ENCODE measurements at regions not wholly inside any gene's neighbourhood (a gene's known extent, or its start where the extent isn't known, plus 50 kb on each side); places are given as distances from the start of the nearest gene placed in this dataset.

- WGBS (ENCODE audit: low lambda C conversion rate), result 0% methylated on average over 3 of the region's 3 CpGs
Observed at GRCh38 chr11:79971255-79971654, 530.4 kb upstream of the TENM4 start.

GRCh38 chr11:79966592-79966991 lies 525.8 kb upstream of the TENM4 start:
- H4K20me1 ChIP-seq (ENCODE audit: insufficient read depth, low read length), result no peaks in the 10 kb centered on the region
- H3K9me3 ChIP-seq (ENCODE audit: low read length), result no peaks in the 10 kb centered on the region
- in situ Hi-C loops (cut with HindIII; ENCODE audit: extremely low pct_ligation_motif_present, low pct_unique_long_range_greater_than_20kb), result no loop called here
- intact Hi-C loops (cut with micrococcal nuclease; ENCODE audit: unreplicated experiment), result no loop called here
- FAIRE-seq (no peak), ATAC-seq (no peak), DNase-seq (ENCODE audit: low spot score) (no peak)
- no peaks in the 10 kb centered on the region for H3K79me2 ChIP-seq (ENCODE audit: insufficient read depth, low read length)
- no peaks in the 10 kb centered on the region for H3K4me1 ChIP-seq (ENCODE audit: insufficient read depth, low read length)
- ChIA-PET POLR2A (no interaction called here), CTCF (ENCODE audit: low intra/inter-chr PET ratio, low total read pairs) (no interaction called here)
- no peak overlapping the region for H3K4me2 ChIP-seq (ENCODE audit: low read depth, low read length)
- H3K27ac ChIP-seq (ENCODE audit: extremely low read length, insufficient read depth, low read length), result no peak overlapping the region
- 8% methylated on average over 1 of the region's 1 CpG for WGBS (ENCODE audit: low lambda C conversion rate)
- H3K36me3 ChIP-seq (replicated peaks in 1 of 2; ENCODE audit: control insufficient read depth in 1 of 2, insufficient read depth in 2 of 2, low read length in 2 of 2), result no peaks in the 10 kb centered on the region
- no peak for TF ChIP-seq ZKSCAN5 (CRISPR knock-in tag; IDR thresholded peaks at IDR 0.05)
- no peak for TF ChIP-seq ZNF737 (CRISPR knock-in tag; IDR thresholded peaks at IDR 0.05; ENCODE audit: borderline replicate concordance)
- no peaks in the 10 kb centered on the region for H3K27me3 ChIP-seq (ENCODE audit: control insufficient read depth in 1 of 2, insufficient read depth in 2 of 2, low read length in 2 of 2)
- H3K9ac ChIP-seq (ENCODE audit: insufficient read depth, low read depth, low read length), result no peak overlapping the region
- H3K4me3 ChIP-seq (replicated peaks in 1 of 3; ENCODE audit: insufficient read depth in 1 of 3, low read depth in 2 of 3, low read length in 3 of 3), result no peak overlapping the region
- no TSS peak for BruUV-seq (replicated peaks)
- H2AFZ ChIP-seq (ENCODE audit: low read length), result no peak overlapping the region

More at GRCh38 chr11:79971255-79971654, 530.4 kb upstream of the TENM4 start:
- Histone ChIP-seq H2AFZ (ENCODE audit: low read length) (no peak overlapping the region), H3K36me3 (replicated peaks in 1 of 2; ENCODE audit: control insufficient read depth in 1 of 2, insufficient read depth in 2 of 2, low read length in 2 of 2) (no peaks in the 10 kb centered on the region), H3K4me1 (ENCODE audit: insufficient read depth, low read length) (no peaks in the 10 kb centered on the region), H3K9me3 (ENCODE audit: low read length) (no peaks in the 10 kb centered on the region), H3K4me2 (ENCODE audit: low read depth, low read length) (no peak overlapping the region), H3K79me2 (ENCODE audit: insufficient read depth, low read length) (no peaks in the 10 kb centered on the region), H3K27ac (ENCODE audit: extremely low read length, insufficient read depth, low read length) (no peak overlapping the region), H3K4me3 (replicated peaks in 1 of 3; ENCODE audit: insufficient read depth in 1 of 3, low read depth in 2 of 3, low read length in 3 of 3) (no peak overlapping the region), H3K9ac (ENCODE audit: insufficient read depth, low read depth, low read length) (no peak overlapping the region), H4K20me1 (ENCODE audit: insufficient read depth, low read length) (no peaks in the 10 kb centered on the region), H3K27me3 (ENCODE audit: control insufficient read depth in 1 of 2, insufficient read depth in 2 of 2, low read length in 2 of 2) (no peaks in the 10 kb centered on the region)
- FAIRE-seq (no peak), DNase-seq (ENCODE audit: low spot score) (no peak), ATAC-seq (no peak)
- in situ Hi-C loops (cut with HindIII; ENCODE audit: extremely low pct_ligation_motif_present, low pct_unique_long_range_greater_than_20kb), result no loop called here
- CTCF ChIA-PET (ENCODE audit: low intra/inter-chr PET ratio, low total read pairs), result no interaction called here
- POLR2A ChIA-PET, result no interaction called here
- intact Hi-C loops (cut with micrococcal nuclease; ENCODE audit: unreplicated experiment), result no loop called here
- no TSS peak for BruUV-seq (replicated peaks)
- TF ChIP-seq KDM2A (CRISPR knock-in tag; IDR thresholded peaks at IDR 0.05; ENCODE audit: borderline replicate concordance, low read depth), result no peak
- TF ChIP-seq CREB1 (IDR thresholded peaks at IDR 0.05), result peak; percentile 56
- no peak for TF ChIP-seq CREB1 (CRISPR knock-in tag; IDR thresholded peaks at IDR 0.05)
- no peak for TF ChIP-seq ISX (CRISPR knock-in tag; conservative IDR thresholded peaks at IDR 0.05)
